Keratinocyte (primary cell): ENCODE measurements at regions not wholly inside any gene's neighbourhood (a gene's known extent, or its start where the extent isn't known, plus 50 kb on each side); places are given as distances from the start of the nearest gene placed in this dataset.

Source experiments
- DNase-seq: peaks from one replicate; pipeline ENCODE4 v3.0.0-alpha.2; 2011; ENCODE audit warnings: low read depth, missing footprints, low spot score
- FAIRE-seq: peaks from 2 replicates; lab custom pipeline; 2011; peaks lifted over from hg19 to GRCh38; lab: Jason Lieb, UNC
- H2AFZ ChIP-seq: 2 replicates; pipeline ENCODE4 v1.6.0; 2012; ENCODE audit warnings: low read length, control low read depth, inconsistent platforms; ENCODE audit not compliant: control insufficient read depth
- H3K27ac ChIP-seq: 2 replicates; pipeline ENCODE4 v1.5.1; 2011; ENCODE audit warnings: low read length; ENCODE audit not compliant: control insufficient read depth, insufficient read depth
- H3K27me3 ChIP-seq: 3 replicates; pipeline ENCODE4 v1.6.0; 2011; ENCODE audit warnings: low read length; ENCODE audit not compliant: control insufficient read depth, insufficient read depth; ENCODE audit errors: extremely low read depth
- H3K36me3 ChIP-seq, 2 experiments: 2 replicates in 1 of 2; 3 replicates in 1 of 2; pipeline ENCODE4 v1.5.1; 2011; ENCODE audit warnings: low read length in 2 of 2, mild to moderate bottlenecking in 1 of 2; ENCODE audit not compliant: control insufficient read depth in 2 of 2, insufficient read depth in 2 of 2; ENCODE audit errors: extremely low read depth in 1 of 2
- H3K4me1 ChIP-seq: 3 replicates; pipeline ENCODE4 v1.5.1; 2011; ENCODE audit warnings: low read length; ENCODE audit not compliant: control insufficient read depth, insufficient read depth; ENCODE audit errors: extremely low read depth
- H3K4me2 ChIP-seq: 3 replicates; pipeline ENCODE4 v1.6.0; 2011; ENCODE audit warnings: low read depth, low read length; ENCODE audit not compliant: control insufficient read depth, insufficient read depth; ENCODE audit errors: extremely low read depth
- H3K4me3 ChIP-seq, 3 experiments: fragments of 200-600 bp in 1 of 3; sonication (generic) in 1 of 3; 2 replicates in 2 of 3; 3 replicates in 1 of 3; pipeline ENCODE4 v1.5.1; 2011 to 2016; ENCODE audit warnings: low read length in 3 of 3, mild to moderate bottlenecking in 3 of 3, control low read depth in 2 of 3, inconsistent platforms in 1 of 3, low read depth in 1 of 3, mixed read lengths in 1 of 3, mixed run types in 1 of 3, moderate library complexity in 1 of 3; ENCODE audit not compliant: control insufficient read depth in 2 of 3, insufficient read depth in 2 of 3; ENCODE audit errors: extremely low read depth in 1 of 3
- H3K79me2 ChIP-seq: 2 replicates; pipeline ENCODE4 v1.6.0; 2012; ENCODE audit warnings: low read length; ENCODE audit not compliant: control insufficient read depth, insufficient read depth
- H3K9ac ChIP-seq: 3 replicates; pipeline ENCODE4 v1.6.0; 2011; ENCODE audit warnings: low read length; ENCODE audit not compliant: control insufficient read depth, insufficient read depth; ENCODE audit errors: extremely low read depth
- H3K9me1 ChIP-seq: 3 replicates; pipeline ENCODE4 v1.6.0; 2011; ENCODE audit warnings: low read length; ENCODE audit not compliant: control insufficient read depth, insufficient read depth; ENCODE audit errors: extremely low read depth
- H3K9me3 ChIP-seq: 2 replicates; pipeline ENCODE4 v1.5.1; 2012; ENCODE audit warnings: low read depth, low read length; ENCODE audit not compliant: control insufficient read depth
- H4K20me1 ChIP-seq: 3 replicates; pipeline ENCODE4 v1.6.0; 2011; ENCODE audit warnings: low read length; ENCODE audit not compliant: control insufficient read depth, insufficient read depth; ENCODE audit errors: extremely low read depth
- EZH2 ChIP-seq: IDR thresholded peaks from one replicate; pipeline ENCODE4 v1.6.1; 2012; ENCODE audit warnings: inconsistent platforms, mild to moderate bottlenecking, low read length, moderate library complexity
- dilution Hi-C: fragments of 300-500 bp; cut with MboI; formaldehyde crosslinking; loops from one replicate; pipeline ENCODE4 v1.7.0; 2020; ENCODE audit warnings: low sequenced_read_pairs; ENCODE audit not compliant: extremely low pct_ligation_motif_present
- small RNA-seq, 3 experiments: library from RNA; depleted of rRNA; stranded (forward); fragments of <200 nt; gene quantifications; one replicate each; pipeline ENCODE3, GENCODE V24; 2012; ENCODE audit warnings: low read depth in 3 of 3, low replicate concordance in 1 of 3; ENCODE audit not compliant: insufficient read length in 3 of 3
- TF ChIP-seq, protein P1 (sequence below), 3 experiments: IDR thresholded peaks in 1 of 3; conservative IDR thresholded peaks in 1 of 3; optimal IDR thresholded peaks in 1 of 3; 2 replicates in 2 of 3; 3 replicates in 1 of 3; pipeline versions ENCODE3 to v1.5.1; 2011; ENCODE audit warnings: low read length in 3 of 3, mild to moderate bottlenecking in 3 of 3, moderate library complexity in 2 of 3, control low read depth in 1 of 3, inconsistent platforms in 1 of 3; ENCODE audit not compliant: insufficient read depth in 2 of 3; ENCODE audit errors: extremely low read depth in 1 of 3

DNA sequence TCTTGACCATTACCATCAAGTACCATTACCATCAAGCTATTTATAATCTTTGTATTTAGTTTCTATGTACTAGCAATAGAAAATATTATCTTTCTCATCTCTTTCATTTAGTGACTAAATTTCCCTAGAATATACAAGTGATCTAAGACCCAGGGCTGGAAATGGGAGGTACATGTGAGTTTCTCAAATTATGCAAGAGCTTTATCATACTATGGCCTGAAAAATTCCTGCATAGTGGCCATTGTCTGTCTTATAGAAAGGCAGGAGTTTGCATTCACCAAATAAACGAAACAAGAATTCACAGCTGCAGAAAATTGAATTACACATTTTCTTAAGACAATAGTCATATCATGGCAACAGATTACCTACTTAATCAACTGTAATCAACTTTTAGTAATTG lies 50.7 kb upstream of the HDAC9 start:
- no peak for DNase-seq
- FAIRE-seq = no peak
- H3K27me3 ChIP-seq = no peaks in the 10 kb centered on the region
- no peak overlapping the region for H3K4me3 ChIP-seq
- H3K79me2 ChIP-seq = no peaks in the 10 kb centered on the region
- H3K27ac ChIP-seq = no peak overlapping the region
- TF ChIP-seq, protein P1, sequence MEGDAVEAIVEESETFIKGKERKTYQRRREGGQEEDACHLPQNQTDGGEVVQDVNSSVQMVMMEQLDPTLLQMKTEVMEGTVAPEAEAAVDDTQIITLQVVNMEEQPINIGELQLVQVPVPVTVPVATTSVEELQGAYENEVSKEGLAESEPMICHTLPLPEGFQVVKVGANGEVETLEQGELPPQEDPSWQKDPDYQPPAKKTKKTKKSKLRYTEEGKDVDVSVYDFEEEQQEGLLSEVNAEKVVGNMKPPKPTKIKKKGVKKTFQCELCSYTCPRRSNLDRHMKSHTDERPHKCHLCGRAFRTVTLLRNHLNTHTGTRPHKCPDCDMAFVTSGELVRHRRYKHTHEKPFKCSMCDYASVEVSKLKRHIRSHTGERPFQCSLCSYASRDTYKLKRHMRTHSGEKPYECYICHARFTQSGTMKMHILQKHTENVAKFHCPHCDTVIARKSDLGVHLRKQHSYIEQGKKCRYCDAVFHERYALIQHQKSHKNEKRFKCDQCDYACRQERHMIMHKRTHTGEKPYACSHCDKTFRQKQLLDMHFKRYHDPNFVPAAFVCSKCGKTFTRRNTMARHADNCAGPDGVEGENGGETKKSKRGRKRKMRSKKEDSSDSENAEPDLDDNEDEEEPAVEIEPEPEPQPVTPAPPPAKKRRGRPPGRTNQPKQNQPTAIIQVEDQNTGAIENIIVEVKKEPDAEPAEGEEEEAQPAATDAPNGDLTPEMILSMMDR (optimal IDR thresholded peaks at IDR 0.05 in 1 of 3, IDR thresholded peaks at IDR 0.05 in 1 of 3, conservative IDR thresholded peaks at IDR 0.05 in 1 of 3; ENCODE audit: extremely low read depth in 1 of 3, insufficient read depth in 2 of 3, low read length in 3 of 3) = no peak
- TF ChIP-seq EZH2 = no peak
- H3K9ac ChIP-seq = no peak overlapping the region
- H3K36me3 ChIP-seq = no peaks in the 10 kb centered on the region
- H4K20me1 ChIP-seq = no peaks in the 10 kb centered on the region
- no peaks in the 10 kb centered on the region for H3K4me1 ChIP-seq
- no peaks in the 10 kb centered on the region for H3K9me3 ChIP-seq
- dilution Hi-C loops = no loop called here
- H3K4me2 ChIP-seq = no peak overlapping the region
- no peaks in the 10 kb centered on the region for H3K9me1 ChIP-seq
- H2AFZ ChIP-seq = no peak overlapping the region

DNA sequence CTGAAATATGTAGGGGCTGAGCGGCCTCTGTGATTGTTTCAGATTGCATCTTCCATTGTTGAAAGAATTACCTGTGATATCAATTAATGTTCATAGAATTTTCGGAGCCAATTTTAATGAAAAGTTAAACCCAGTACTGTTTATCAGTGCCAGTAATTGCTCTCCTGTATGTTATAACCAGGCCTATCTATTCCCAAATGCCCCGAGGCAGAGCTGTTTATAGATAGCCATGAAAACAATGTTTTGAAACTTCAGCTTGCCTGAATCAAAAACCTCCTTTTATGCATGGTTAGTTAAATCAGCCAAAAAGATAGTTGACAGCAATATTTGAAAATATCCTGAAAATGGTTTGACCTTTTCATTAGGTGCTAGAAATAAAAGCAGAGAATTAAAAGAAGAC lies 50.1 kb upstream of the HDAC9 start:
- Histone ChIP-seq H3K9ac (no peak overlapping the region), H3K9me1 (no peaks in the 10 kb centered on the region), H4K20me1 (no peaks in the 10 kb centered on the region), H3K9me3 (no peaks in the 10 kb centered on the region), H2AFZ (no peak overlapping the region), H3K4me2 (no peak overlapping the region), H3K27me3 (no peaks in the 10 kb centered on the region), H3K4me3 (no peak overlapping the region), H3K4me1 (no peaks in the 10 kb centered on the region), H3K36me3 (no peaks in the 10 kb centered on the region), H3K27ac (no peak overlapping the region), H3K79me2 (no peaks in the 10 kb centered on the region)
- DNase-seq = no peak
- dilution Hi-C loops = no loop called here
- FAIRE-seq = no peak
- TF ChIP-seq, protein P1 (optimal IDR thresholded peaks at IDR 0.05 in 1 of 3, IDR thresholded peaks at IDR 0.05 in 1 of 3, conservative IDR thresholded peaks at IDR 0.05 in 1 of 3; ENCODE audit: extremely low read depth in 1 of 3, insufficient read depth in 2 of 3, low read length in 3 of 3) = no peak
- no peak for TF ChIP-seq EZH2

Small RNAs in the stretch of these regions (small RNA-seq; reads per million reads assigned to genes)
- gene MIR1302-6 = 0 reads per million in 3 experiments
